H1 (cell line): ENCODE measurements at regions not wholly inside any gene's neighbourhood (a gene's known extent, or its start where the extent isn't known, plus 50 kb on each side); places are given as distances from the start of the nearest gene placed in this dataset.

Source experiments
- ASH2L ChIP-seq: fragments of 200-600, 300-600 bp; sonication (generic); IDR thresholded peaks from one replicate; pipeline ENCODE4 v1.7.1; 2017; ENCODE audit warnings: low read length
- BACH1 ChIP-seq: IDR thresholded peaks from 2 replicates; pipeline ENCODE4 v1.6.1; 2012; ENCODE audit warnings: low read length, improper control_type of control experiment
- CBX8 ChIP-seq: fragments of 300-800, 300-1000 bp; sonication (generic); IDR thresholded peaks from 2 replicates; pipeline ENCODE4 v1.7.1; 2016; ENCODE audit warnings: low read depth, low read length, borderline replicate concordance
- EP300 ChIP-seq, 2 experiments: IDR thresholded peaks; 1 replicate in 1 of 2; 2 replicates in 1 of 2; pipeline ENCODE4 v1.6.1; 2011 to 2012; ENCODE audit warnings: low read depth in 2 of 2, low read length in 2 of 2, mild to moderate bottlenecking in 2 of 2, borderline replicate concordance in 1 of 2, inconsistent platforms in 1 of 2, moderate library complexity in 1 of 2
- KDM4A ChIP-seq: IDR thresholded peaks from one replicate; pipeline ENCODE4 v1.7.1; 2012; ENCODE audit warnings: low read depth, mild to moderate bottlenecking, moderate library complexity, low read length, inconsistent platforms; ENCODE audit not compliant: severe bottlenecking
- MAX ChIP-seq: IDR thresholded peaks from 2 replicates; pipeline ENCODE4 v1.6.1; 2012; ENCODE audit warnings: inconsistent platforms
- NANOG ChIP-seq: IDR thresholded peaks from 2 replicates; pipeline ENCODE4 v1.6.1; 2011; ENCODE audit warnings: low read length, low read depth, mild to moderate bottlenecking, inconsistent platforms; ENCODE audit not compliant: insufficient read depth, poor library complexity, severe bottlenecking
- SAP30 ChIP-seq: fragments of 300-600 bp; sonication (generic); IDR thresholded peaks from 2 replicates; pipeline ENCODE4 v1.7.1; 2012; ENCODE audit warnings: low read length, moderate library complexity, mild to moderate bottlenecking, inconsistent platforms; ENCODE audit not compliant: insufficient read depth, insufficient replicate concordance
- TCF12 ChIP-seq: IDR thresholded peaks from 2 replicates; pipeline ENCODE4 v1.6.1; 2011; ENCODE audit warnings: low read depth, mild to moderate bottlenecking, low read length
- TF ChIP-seq, protein P1 (sequence below): IDR thresholded peaks from 2 replicates; pipeline ENCODE4 v1.6.1; 2012; ENCODE audit warnings: inconsistent platforms

DNA sequence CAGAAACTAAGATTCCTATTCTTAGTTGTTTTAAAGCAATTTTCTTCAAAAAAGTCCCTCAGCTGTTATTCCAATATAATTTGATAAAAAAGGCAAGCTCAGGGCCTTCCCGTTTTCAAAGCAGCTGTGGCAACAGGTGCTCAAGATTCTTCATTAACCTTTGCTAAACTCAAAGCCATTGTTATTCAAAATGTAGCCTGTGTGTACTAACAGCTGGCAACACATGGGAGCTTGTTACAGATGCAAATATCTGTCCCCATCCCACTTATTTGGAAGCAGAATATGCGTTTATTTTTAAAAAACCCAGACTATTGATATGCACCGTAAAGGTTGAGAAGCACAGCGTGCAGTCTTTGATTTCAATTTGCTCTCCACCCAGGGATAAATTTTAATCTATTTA is 210.4 kb upstream of the SYT10 start (continued):
- peak in 1 of 2 experiments; percentile 51; a peak in 1 of 3 replicates for TF ChIP-seq EP300 (IDR thresholded peaks at IDR 0.05; ENCODE audit: borderline replicate concordance in 1 of 2, low read depth in 2 of 2, low read length in 2 of 2)
- no peak for TF ChIP-seq BACH1
- TF ChIP-seq SAP30 = no peak
- no peak for TF ChIP-seq MAX
- no peak for TF ChIP-seq ASH2L
- TF ChIP-seq KDM4A = no peak
- TF ChIP-seq, protein P1, sequence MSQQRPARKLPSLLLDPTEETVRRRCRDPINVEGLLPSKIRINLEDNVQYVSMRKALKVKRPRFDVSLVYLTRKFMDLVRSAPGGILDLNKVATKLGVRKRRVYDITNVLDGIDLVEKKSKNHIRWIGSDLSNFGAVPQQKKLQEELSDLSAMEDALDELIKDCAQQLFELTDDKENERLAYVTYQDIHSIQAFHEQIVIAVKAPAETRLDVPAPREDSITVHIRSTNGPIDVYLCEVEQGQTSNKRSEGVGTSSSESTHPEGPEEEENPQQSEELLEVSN = no peak
- no peak for TF ChIP-seq CBX8
- TF ChIP-seq NANOG = peak; percentile 55
- peak; percentile 99 for TF ChIP-seq TCF12
- TF ChIP-seq, all 59 proteins: peak for 8
